Gastroesophageal sphincter (tissue), 4 donors: ENCODE measurements at regions not wholly inside any gene's neighbourhood (a gene's known extent, or its start where the extent isn't known, plus 50 kb on each side); places are given as distances from the start of the nearest gene placed in this dataset.

ENCODE experiments used
- ATAC-seq: fragments of 150-250 bp; one replicate; pipeline ENCODE4 v1.9.1; 2016; ENCODE audit warnings: mild to moderate bottlenecking, moderate library complexity
- H3K27ac ChIP-seq, 4 donors: fragments of 200-600 bp; sonication (generic) in 3 of 4; 1 replicate in 3 of 4; 2 replicates in 1 of 4; pipeline ENCODE4 v1.5.1; 2016 to 2019
- H3K27me3 ChIP-seq: fragments of 200-600 bp; sonication (generic); one replicate; pipeline ENCODE4 v1.5.1; 2019
- H3K36me3 ChIP-seq, 2 donors: fragments of 200-600 bp; sonication (generic); one replicate each; pipeline ENCODE4 v1.5.1; 2019; ENCODE audit warnings: control low read depth in 1 of 2
- H3K4me1 ChIP-seq, 3 donors: fragments of 200-600 bp; sonication (generic); 1 replicate in 2 of 3; 2 replicates in 1 of 3; pipeline ENCODE4 v1.5.1; 2016 to 2019; ENCODE audit warnings: control low read depth in 2 of 3
- H3K4me3 ChIP-seq, 2 donors: fragments of 200-600 bp; sonication (generic); one replicate each; pipeline ENCODE4 v1.5.1; 2019; ENCODE audit warnings: mild to moderate bottlenecking in 1 of 2, moderate library complexity in 1 of 2
- H3K9me3 ChIP-seq, 3 donors: fragments of 200-600 bp; sonication (generic); one replicate each; pipeline ENCODE4 v1.5.1; 2017 to 2019; ENCODE audit warnings: control low read depth in 2 of 3
- EP300 ChIP-seq: sonication (generic); formaldehyde crosslinking; IDR thresholded peaks from one replicate; pipeline ENCODE4 v1.6.1; 2017; ENCODE audit warnings: antibody characterized with exemption, mild to moderate bottlenecking
- POLR2A ChIP-seq, 2 donors: fragments of 450-650 bp; IDR thresholded peaks; one replicate each; pipeline ENCODE4 v1.6.1; 2017; ENCODE audit warnings: antibody characterized with exemption in 2 of 2, mild to moderate bottlenecking in 2 of 2, moderate library complexity in 1 of 2
- POLR2AphosphoS5 ChIP-seq: sonication (generic); formaldehyde crosslinking; IDR thresholded peaks from one replicate; pipeline ENCODE4 v1.6.1; 2017; ENCODE audit warnings: antibody characterized with exemption
- WGBS, 2 donors: methylation state at CpG; one replicate each; pipeline ENCODE4 v1.1.5; 2018; ENCODE audit warnings: low coverage in 1 of 2; 5-methylcytosine and 5-hydroxymethylcytosine counted together
- TF ChIP-seq, protein P1 (sequence below), 4 experiments: fragments of 200-600 bp in 2 of 4; fragments of 450-650 bp in 2 of 4; sonication (generic) in 1 of 4; IDR thresholded peaks; one replicate each; pipeline ENCODE4 v1.5.1; 2017 to 2019; ENCODE audit warnings: antibody characterized with exemption in 4 of 4, mild to moderate bottlenecking in 2 of 4, moderate library complexity in 2 of 4

- Histone ChIP-seq H3K9me3 (no peaks in the 10 kb centered on the region), H3K27ac (no peak overlapping the region), H3K27me3 (no peaks in the 10 kb centered on the region), H3K4me1 (peaks cover 0 to 21% (median 1%) of the 10 kb centered on the region in 3 donors), H3K36me3 (no peaks in the 10 kb centered on the region), H3K4me3 (no peak overlapping the region)
- no peak for ATAC-seq
- TF ChIP-seq POLR2A (IDR thresholded peaks at IDR 0.05) = no peak
- TF ChIP-seq, protein P1, sequence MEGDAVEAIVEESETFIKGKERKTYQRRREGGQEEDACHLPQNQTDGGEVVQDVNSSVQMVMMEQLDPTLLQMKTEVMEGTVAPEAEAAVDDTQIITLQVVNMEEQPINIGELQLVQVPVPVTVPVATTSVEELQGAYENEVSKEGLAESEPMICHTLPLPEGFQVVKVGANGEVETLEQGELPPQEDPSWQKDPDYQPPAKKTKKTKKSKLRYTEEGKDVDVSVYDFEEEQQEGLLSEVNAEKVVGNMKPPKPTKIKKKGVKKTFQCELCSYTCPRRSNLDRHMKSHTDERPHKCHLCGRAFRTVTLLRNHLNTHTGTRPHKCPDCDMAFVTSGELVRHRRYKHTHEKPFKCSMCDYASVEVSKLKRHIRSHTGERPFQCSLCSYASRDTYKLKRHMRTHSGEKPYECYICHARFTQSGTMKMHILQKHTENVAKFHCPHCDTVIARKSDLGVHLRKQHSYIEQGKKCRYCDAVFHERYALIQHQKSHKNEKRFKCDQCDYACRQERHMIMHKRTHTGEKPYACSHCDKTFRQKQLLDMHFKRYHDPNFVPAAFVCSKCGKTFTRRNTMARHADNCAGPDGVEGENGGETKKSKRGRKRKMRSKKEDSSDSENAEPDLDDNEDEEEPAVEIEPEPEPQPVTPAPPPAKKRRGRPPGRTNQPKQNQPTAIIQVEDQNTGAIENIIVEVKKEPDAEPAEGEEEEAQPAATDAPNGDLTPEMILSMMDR (IDR thresholded peaks at IDR 0.05) = no peak
- no peak for TF ChIP-seq EP300
- TF ChIP-seq POLR2AphosphoS5 = no peak
- WGBS, 2 donors = 88 to 100% methylated on average over 2 of the region's 2 CpGs
Observed at GRCh38 chr3:124579641-124580040, 150.6 kb upstream of the UMPS start.

DNA sequence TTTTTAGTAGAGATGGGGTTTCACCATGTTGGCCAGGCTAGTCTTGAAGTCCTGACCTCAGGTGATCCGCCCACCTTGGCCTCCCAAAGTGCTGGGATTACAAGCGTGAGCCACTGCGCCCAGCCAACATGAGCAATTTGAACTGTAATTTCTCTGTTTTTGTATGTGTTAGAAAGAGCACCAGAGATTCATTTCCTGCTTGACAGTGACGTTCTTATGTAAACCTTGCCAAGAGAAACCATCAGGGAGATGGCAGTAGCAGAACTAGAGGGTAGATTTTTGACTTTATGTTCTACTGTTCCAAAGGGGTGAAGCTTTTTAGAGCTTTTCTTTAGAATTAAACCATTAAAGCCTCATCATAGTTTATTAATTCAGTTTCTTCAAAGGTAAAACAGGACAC, 148.1 kb upstream of the UMPS start:
- Histone ChIP-seq H3K27ac (no peak overlapping the region), H3K9me3 (no peaks in the 10 kb centered on the region), H3K4me3 (no peak overlapping the region), H3K36me3 (no peaks in the 10 kb centered on the region), H3K27me3 (peaks cover 13% of the 10 kb centered on the region), H3K4me1 (peaks cover 0 to 21% (median 6%) of the 10 kb centered on the region in 3 donors)
- WGBS, 2 donors = 50 to 73% methylated on average over 1 to 4 of the region's 4 CpGs
- TF ChIP-seq EP300 (no peak), POLR2A (IDR thresholded peaks at IDR 0.05) (no peak), POLR2AphosphoS5 (no peak)
- TF ChIP-seq, protein P1 (IDR thresholded peaks at IDR 0.05) = no peak
- no peak for ATAC-seq

DNA sequence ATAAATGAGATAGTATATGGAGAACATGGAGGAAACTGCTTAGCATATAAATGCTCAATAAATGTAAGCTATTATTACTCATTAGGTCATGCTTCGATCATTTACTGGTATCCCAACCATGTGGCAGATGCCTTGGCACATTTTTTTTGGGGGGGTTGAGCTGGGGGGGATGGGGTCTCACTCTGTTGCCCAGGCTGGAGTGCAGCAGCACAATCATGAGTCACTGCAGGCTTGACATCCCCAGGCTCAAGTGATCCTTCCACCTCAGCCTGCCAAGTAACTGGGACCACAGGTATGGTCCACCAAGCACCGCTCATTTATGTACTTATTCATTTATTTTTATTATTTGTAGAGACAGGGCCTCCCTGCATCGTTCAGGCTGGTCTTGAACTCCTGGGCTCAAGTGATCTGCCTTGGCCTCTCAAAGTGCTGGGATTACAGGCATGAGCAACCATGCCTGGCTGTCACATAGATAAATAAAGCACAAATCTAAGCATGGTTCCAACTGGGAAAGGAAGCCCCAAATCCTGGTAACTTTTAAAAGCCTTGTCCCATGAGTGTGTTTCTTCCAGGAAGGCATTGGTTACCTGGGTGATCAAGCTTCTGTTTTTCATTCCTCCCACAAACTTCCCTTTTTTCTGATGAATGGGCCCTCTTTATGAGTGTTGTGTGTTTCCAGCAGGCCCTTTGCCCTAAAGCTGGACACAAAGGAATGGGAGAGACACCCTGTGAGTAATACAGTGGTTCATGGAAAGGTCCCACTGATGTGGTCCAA, 147.4 kb upstream of the UMPS start:
- Histone ChIP-seq H3K9me3 (no peaks in the 10 kb centered on the region), H3K4me1 (peaks cover 0 to 19% (median 6%) of the 10 kb centered on the region in 3 donors), H3K36me3 (no peaks in the 10 kb centered on the region), H3K27ac (no peak overlapping the region), H3K27me3 (peaks cover 13% of the 10 kb centered on the region), H3K4me3 (no peak overlapping the region)
- WGBS, 2 donors = 82 to 100% methylated on average over 3 of the region's 3 CpGs
- no peak for ATAC-seq
- TF ChIP-seq POLR2AphosphoS5 = no peak
- TF ChIP-seq, protein P1 (IDR thresholded peaks at IDR 0.05) = no peak
- no peak for TF ChIP-seq POLR2A (IDR thresholded peaks at IDR 0.05)
- no peak for TF ChIP-seq EP300

- H3K9me3 ChIP-seq = no peaks in the 10 kb centered on the region
- WGBS, 2 donors = 32 to 58% methylated on average over 4 to 5 of the region's 9 CpGs
- ATAC-seq = peak; percentile 4
- H3K4me3 ChIP-seq = peak overlapping the region; percentile 31 to 61
- H3K36me3 ChIP-seq = no peaks in the 10 kb centered on the region
- H3K27me3 ChIP-seq = peaks cover 13% of the 10 kb centered on the region
- H3K4me1 ChIP-seq = peaks cover 0 to 19% (median 6%) of the 10 kb centered on the region in 3 donors
- H3K27ac ChIP-seq = peak overlapping the region in 2 of 4 donors; percentile 68 to 73
- TF ChIP-seq POLR2A (IDR thresholded peaks at IDR 0.05) = no peak
- no peak for TF ChIP-seq POLR2AphosphoS5
- TF ChIP-seq, protein P1 (IDR thresholded peaks at IDR 0.05) = no peak
- no peak for TF ChIP-seq EP300
Observed at GRCh38 chr3:124584245-124584551, 146.1 kb upstream of the UMPS start.
